Lower leg skin (tissue), 3 donors: ENCODE measurements at regions not wholly inside any gene's neighbourhood (a gene's known extent, or its start where the extent isn't known, plus 50 kb on each side); places are given as distances from the start of the nearest gene placed in this dataset.

Experiments
- POLR2A ChIP-seq, 2 donors: fragments of 450-650 bp; IDR thresholded peaks; one replicate each; pipeline ENCODE4 v1.6.1; 2016 to 2017; ENCODE audit warnings: antibody characterized with exemption in 2 of 2, mild to moderate bottlenecking in 1 of 2, moderate library complexity in 1 of 2
- TF ChIP-seq, protein P1 (sequence below), 3 donors: fragments of 450-650 bp; IDR thresholded peaks; one replicate each; pipeline ENCODE4 v1.5.1; 2016; ENCODE audit warnings: antibody characterized with exemption in 3 of 3, mild to moderate bottlenecking in 3 of 3, moderate library complexity in 2 of 3

DNA sequence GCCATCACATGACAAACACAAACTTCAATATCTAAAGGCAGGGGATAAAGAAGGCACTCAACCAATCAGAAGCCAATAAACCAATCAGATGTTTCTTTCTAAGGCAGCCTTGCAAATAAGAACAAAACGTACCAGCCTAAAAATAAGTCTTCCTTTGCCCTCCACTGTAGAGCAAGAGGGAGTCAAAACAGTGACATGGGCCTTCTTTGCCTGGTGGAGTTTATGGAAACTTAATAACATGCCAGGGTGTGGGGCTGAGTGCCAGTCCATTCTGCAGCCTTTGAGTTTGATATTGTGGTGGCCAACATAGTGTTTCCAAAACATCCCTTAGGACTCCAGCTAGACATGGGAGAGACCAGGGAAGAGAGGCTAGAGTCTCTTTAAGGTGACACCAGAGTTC, 126.1 kb upstream of the NECTIN1 start:
- TF ChIP-seq, protein P1, sequence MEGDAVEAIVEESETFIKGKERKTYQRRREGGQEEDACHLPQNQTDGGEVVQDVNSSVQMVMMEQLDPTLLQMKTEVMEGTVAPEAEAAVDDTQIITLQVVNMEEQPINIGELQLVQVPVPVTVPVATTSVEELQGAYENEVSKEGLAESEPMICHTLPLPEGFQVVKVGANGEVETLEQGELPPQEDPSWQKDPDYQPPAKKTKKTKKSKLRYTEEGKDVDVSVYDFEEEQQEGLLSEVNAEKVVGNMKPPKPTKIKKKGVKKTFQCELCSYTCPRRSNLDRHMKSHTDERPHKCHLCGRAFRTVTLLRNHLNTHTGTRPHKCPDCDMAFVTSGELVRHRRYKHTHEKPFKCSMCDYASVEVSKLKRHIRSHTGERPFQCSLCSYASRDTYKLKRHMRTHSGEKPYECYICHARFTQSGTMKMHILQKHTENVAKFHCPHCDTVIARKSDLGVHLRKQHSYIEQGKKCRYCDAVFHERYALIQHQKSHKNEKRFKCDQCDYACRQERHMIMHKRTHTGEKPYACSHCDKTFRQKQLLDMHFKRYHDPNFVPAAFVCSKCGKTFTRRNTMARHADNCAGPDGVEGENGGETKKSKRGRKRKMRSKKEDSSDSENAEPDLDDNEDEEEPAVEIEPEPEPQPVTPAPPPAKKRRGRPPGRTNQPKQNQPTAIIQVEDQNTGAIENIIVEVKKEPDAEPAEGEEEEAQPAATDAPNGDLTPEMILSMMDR (IDR thresholded peaks at IDR 0.05): no peak
- TF ChIP-seq POLR2A (IDR thresholded peaks at IDR 0.05): no peak
